Daoy (cell line): ENCODE measurements at regions not wholly inside any gene's neighbourhood (a gene's known extent, or its start where the extent isn't known, plus 50 kb on each side); places are given as distances from the start of the nearest gene placed in this dataset.
A peak's percentile ranks its signal among the peaks of the same experiment; 100 is the strongest.
"Not testable (repeated sequence)": the region's sequence is repeated elsewhere in the genome, so short reads cannot be mapped to it uniquely, and the experiment has no call there.

Experiments
- DNase-seq: peaks from one replicate; pipeline ENCODE4 v3.0.0-alpha.2; 2015; ENCODE audit warnings: low read depth

DNA sequence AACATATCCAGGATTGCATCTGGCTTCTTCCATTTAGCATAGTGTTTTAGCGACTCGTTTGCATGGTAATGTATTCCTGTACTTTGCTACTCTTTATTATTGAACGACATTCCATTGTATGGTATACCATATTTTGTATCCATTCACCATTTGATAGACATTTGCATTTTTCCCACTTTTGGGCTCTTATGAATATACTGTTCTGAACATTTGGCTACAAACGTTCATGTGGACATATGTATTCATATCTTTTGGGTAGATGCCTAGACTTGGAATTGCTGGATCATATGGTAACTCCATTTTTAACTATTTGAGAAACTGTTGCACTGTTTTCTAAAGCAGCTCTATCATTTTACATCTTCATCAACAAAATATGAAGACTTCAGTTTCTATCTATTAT lies 383.7 kb upstream of the AKR1E2 start:
- no peak for DNase-seq

DNA sequence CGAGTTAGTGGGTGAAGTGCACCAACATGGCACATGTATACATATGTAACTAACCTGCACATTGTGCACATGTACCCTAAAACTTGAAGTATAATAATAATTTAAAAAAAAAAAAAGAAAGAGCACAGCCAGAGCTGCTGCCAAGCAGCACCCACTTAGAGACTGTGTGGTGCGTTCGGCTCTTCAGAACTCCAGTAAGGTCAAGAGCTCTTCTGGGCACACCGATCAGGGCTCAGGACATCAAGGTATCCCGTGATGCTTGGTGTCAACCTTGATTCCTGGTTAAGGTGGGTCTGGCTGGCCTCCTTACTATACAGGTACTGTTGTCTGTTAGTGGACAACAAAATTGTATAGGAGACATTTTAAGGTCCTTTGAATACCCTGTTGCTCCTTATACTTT lies 385.7 kb upstream of the AKR1E2 start:
- DNase-seq, result no peak

DNA sequence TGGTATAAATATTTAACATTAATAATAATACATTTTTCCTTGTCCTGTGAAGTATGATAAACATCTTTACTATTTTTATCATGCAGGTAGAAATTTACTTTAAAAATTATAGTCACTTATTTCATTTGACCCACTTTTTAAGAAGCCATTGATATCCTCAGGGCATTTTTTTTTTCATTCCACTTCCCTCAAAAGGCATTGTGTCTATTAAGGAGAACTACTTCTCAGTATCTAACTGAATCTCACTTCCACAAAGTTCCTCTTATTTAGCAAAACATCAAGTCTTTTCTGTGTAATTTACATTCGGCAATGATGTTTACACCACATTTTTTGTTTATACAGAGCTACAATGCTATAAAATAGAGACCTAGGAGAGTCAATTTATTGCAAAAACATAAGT lies 388.2 kb upstream of the AKR1E2 start:
- DNase-seq, result no peak

- no peak for DNase-seq
Observed at GRCh38 chr10:4437061-4437460, 388.9 kb upstream of the AKR1E2 start.

GRCh38 chr10:4436103-4436502 lies 389.9 kb upstream of the AKR1E2 start:
- DNase-seq, result no peak

DNA sequence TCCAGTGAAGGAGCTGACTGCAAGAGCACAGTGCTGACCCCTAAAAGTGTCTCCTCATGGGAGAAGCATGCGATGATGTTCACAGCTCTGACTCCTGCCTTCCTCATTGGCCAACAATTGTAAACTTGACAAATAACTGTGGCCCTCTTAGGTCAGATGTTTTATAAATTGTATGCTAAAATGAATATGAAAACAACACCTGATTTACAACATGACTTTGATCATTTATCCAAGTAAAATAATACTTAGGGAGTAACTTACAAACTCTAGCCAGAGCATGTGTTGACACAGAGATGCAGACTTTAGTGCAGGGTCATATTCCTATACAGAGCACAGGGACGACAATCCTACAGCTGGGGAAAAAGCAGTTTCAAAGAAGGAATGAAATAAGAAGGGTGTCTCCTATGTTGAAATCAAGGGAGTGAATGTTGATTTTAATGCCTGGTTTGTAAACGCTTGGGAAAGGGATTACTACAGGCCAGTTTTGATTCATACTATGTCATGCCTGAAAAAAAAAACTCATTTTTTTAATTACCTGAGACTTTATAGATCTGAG lies 391.4 kb upstream of the AKR1E2 start:
- DNase-seq, result no peak

DNA sequence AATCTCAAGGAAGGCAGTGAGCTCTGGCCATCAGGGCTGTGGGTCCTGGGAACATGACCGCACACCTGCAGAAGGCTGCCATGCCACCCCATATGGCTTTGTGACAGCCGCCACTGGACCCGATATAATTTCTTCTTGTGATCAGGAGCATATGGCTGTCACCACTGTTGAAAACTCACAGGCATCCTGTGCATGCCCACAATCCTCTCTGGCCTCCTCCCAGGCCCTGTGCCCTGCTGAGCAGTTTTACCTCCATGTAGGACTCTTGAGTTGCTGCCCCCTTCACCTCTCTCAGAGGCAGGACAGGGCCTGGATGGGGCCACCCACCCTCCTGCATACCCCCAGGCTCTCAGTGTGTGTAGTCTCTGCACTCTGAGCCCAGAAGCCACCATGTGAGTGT lies 391.9 kb upstream of the AKR1E2 start:
- DNase-seq, result no peak

- peak; percentile 12 for DNase-seq
Observed at GRCh38 chr10:4431114-4431863, 394.7 kb upstream of the AKR1E2 start.

GRCh38 chr10:4429571-4429970 lies 396.4 kb upstream of the AKR1E2 start:
- no peak for DNase-seq

DNA sequence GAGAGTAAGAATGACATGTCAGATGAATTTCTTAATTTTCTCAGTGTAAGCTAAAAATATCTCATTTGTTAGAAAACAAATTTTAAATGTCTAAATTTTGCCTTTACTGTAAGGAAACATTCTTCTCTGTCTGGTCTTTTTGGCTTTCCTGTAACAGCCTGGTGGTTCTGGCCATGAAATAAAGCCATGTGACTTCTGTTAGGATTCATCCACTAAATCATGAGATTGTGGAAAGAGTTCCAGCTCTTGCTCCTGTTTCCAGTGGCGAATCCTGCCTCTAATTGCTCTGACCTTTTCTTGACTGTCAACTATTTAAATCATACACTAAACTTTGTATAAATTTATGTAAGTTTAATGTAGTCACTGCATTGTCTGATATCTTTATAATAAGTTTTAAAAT lies 398.5 kb upstream of the AKR1E2 start:
- no peak for DNase-seq

GRCh38 chr10:4426866-4427265 lies 399.1 kb upstream of the AKR1E2 start:
- DNase-seq, result no peak

- no peak for DNase-seq
Observed at GRCh38 chr10:4409319-4409718, 416.7 kb upstream of the AKR1E2 start.

GRCh38 chr10:4407783-4408182 lies 418.2 kb upstream of the AKR1E2 start:
- DNase-seq, result peak; percentile 6

- no peak for DNase-seq
Observed at GRCh38 chr10:4405828-4406227, 420.2 kb upstream of the AKR1E2 start.

DNA sequence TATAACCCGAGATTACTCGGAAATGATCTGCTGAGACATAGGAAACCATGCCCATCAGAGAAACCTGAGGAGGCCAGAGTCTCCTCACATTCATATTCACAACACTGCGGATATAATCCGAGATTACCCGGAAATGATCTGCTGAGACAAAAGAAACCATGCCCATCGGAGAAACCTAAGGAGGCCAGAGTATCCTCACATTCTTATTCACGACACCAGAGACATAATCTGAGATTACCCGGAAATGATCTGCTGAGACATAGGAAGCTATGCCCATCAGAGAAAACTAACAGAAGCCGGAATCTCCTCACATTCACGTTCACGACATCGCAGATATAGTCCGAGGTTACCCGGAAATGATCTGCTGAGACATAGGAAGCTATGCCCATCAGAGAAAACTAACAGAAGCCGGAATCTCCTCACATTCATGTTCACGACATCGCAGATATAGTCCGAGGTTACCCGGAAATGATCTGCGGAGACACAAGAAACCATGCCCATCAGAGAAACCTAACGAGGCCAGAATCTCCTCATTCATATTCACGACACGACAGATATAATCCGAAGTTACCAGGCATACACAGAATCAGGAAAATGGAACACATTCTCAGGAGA lies 422.3 kb upstream of the AKR1E2 start:
- no peak for DNase-seq

DNA sequence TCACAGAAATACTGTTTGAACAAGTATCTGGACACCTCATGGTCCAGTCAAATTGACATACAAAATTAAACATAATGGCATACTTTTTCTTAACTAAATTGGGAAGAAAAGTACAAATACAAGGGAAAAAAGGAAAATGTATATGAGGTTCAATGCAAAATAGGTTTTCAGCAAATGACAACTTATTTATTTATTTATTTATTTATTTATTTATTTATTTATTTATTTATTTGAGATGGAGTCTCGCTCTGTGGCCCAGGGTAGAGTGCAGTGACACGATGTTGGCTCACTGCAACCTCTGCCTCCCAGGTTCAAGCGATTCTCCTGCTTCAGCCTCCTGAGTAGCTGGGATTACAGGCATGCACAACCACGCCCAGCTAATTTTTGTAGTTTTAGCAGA lies 424.9 kb upstream of the AKR1E2 start:
- not testable (repeated sequence) for DNase-seq

DNA sequence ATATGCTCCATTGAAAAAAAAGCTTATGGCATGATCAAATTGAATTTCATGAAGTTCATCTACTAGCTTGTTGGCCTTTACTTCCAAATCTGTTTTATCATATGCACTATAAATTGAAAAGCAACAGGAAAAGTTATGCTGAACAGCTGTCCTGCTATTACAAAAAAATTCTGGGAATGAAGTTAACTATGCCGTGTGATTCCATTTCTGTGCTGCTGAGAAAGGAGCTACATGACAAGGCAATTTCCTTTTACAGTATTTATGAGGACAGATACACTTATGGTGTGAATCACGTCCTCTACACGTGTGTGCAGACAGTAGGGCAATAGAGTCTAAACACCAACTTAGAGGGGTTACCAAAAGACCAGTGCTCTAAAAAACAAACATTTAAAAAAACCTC lies 426.5 kb upstream of the AKR1E2 start:
- DNase-seq, result no peak

DNA sequence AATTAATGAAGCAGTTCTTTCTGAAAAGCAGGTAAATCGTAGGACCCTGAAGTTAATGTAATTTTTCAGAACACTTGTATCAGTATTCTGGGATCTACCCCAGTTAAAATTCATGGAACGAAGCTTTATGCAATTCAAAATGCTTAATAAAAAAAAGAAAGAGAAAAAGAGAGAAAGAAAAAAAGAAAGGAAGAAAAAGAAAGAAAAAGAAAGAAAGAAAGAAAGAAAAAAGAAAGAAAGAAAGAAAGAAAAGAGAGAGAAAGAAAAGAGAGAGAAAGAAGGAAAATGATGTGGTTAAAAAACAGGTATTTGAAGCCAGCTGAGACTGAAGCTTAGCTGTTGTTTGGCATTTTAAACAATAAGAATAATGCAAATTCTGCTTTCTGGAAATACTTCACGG lies 427.4 kb upstream of the AKR1E2 start:
- DNase-seq, result no peak

GRCh38 chr10:4397337-4397736 lies 428.7 kb upstream of the AKR1E2 start:
- DNase-seq, result no peak

GRCh38 chr10:4396401-4397283 lies 429.4 kb upstream of the AKR1E2 start:
- no peak for DNase-seq

DNA sequence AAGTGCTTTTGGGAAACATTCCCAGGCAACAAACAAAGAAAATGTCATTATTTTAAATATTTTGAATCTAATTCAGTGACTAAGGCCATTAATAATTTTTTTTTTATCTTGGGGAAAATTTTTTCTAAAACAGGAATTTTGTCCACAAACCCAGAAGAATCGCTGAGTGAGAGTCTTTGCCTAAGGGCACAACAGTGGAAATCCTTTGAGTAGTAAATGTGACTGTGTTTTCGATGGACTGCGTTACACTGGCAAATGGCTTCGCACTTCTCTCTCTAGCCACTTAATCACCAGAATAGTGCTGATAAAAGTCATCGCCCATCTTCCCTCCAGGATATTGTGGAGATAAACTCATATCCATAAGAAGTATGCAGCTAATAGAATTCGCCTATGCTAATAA lies 430.3 kb upstream of the AKR1E2 start:
- DNase-seq, result no peak

DNA sequence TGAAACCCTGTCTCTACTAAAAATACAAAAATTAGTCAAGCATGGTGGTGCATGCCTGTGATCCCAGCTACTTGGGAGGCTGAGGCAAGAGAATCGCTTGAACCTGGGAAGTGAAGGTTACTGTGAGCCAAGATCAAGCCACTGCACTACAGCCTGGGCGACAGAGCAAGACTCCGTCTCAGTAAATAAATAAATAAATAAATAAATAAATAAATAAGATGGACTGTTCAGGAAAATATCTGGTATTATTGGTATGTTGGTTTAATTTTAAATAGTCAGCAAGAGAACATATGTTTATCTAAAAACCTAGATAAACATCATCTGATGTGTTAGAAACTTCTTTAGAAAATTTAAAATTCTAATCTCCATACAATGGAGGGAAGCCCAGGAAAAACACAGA lies 431.6 kb upstream of the AKR1E2 start:
- DNase-seq, result not testable (repeated sequence)
